Fibroblast of peridontal ligament (primary cell): ENCODE measurements at regions not wholly inside any gene's neighbourhood (a gene's known extent, or its start where the extent isn't known, plus 50 kb on each side); places are given as distances from the start of the nearest gene placed in this dataset.

Source experiments
- DNase-seq: peaks from one replicate; pipeline ENCODE4 v3.0.0-alpha.2; 2010; ENCODE audit errors: extremely low read depth

GRCh38 chr12:42798811-42799438 lies 209.4 kb upstream of the PRICKLE1 start:
- peak; percentile 45 for DNase-seq

- no peak for DNase-seq
Measured at GRCh38 chr12:42794806-42795205, 205.3 kb upstream of the PRICKLE1 start.

GRCh38 chr12:42793166-42793565 lies 203.6 kb upstream of the PRICKLE1 start:
- DNase-seq: no peak

GRCh38 chr12:42792265-42792664 lies 202.7 kb upstream of the PRICKLE1 start:
- DNase-seq: no peak

GRCh38 chr12:42791399-42791798 lies 201.9 kb upstream of the PRICKLE1 start:
- no peak for DNase-seq

- DNase-seq: peak; percentile 18
Measured at GRCh38 chr12:42790761-42791151, 201.2 kb upstream of the PRICKLE1 start.

- DNase-seq: no peak
Measured at GRCh38 chr12:42789808-42790760, 200.5 kb upstream of the PRICKLE1 start.

GRCh38 chr12:42786400-42787148 lies 197.0 kb upstream of the PRICKLE1 start:
- no peak for DNase-seq

- no peak for DNase-seq
Measured at GRCh38 chr12:42785944-42786343, 196.4 kb upstream of the PRICKLE1 start.

GRCh38 chr12:42780671-42781070 lies 191.1 kb upstream of the PRICKLE1 start:
- no peak for DNase-seq

- DNase-seq: peak; percentile 23
Measured at GRCh38 chr12:42779186-42779859, 189.8 kb upstream of the PRICKLE1 start.

- no peak for DNase-seq
Measured at GRCh38 chr12:42776396-42776795, 186.8 kb upstream of the PRICKLE1 start.

- no peak for DNase-seq
Measured at GRCh38 chr12:42774238-42774637, 184.7 kb upstream of the PRICKLE1 start.

- no peak for DNase-seq
Measured at GRCh38 chr12:42770261-42770660, 180.7 kb upstream of the PRICKLE1 start.

GRCh38 chr12:42769455-42769854 lies 179.9 kb upstream of the PRICKLE1 start:
- no peak for DNase-seq

- DNase-seq: no peak
Measured at GRCh38 chr12:42767998-42768397, 178.5 kb upstream of the PRICKLE1 start.

GRCh38 chr12:42767326-42767954 lies 177.9 kb upstream of the PRICKLE1 start:
- no peak for DNase-seq

- no peak for DNase-seq
Measured at GRCh38 chr12:42766754-42767153, 177.2 kb upstream of the PRICKLE1 start.

- DNase-seq: no peak
Measured at GRCh38 chr12:42766026-42766425, 176.5 kb upstream of the PRICKLE1 start.

- no peak for DNase-seq
Measured at GRCh38 chr12:42763682-42764081, 174.1 kb upstream of the PRICKLE1 start.

GRCh38 chr12:42762395-42762925 lies 172.9 kb upstream of the PRICKLE1 start:
- no peak for DNase-seq
